Endothelial cell of umbilical vein (primary cell): ENCODE measurements at regions not wholly inside any gene's neighbourhood (a gene's known extent, or its start where the extent isn't known, plus 50 kb on each side); places are given as distances from the start of the nearest gene placed in this dataset.
"Not testable (repeated sequence)": the region's sequence is repeated elsewhere in the genome, so short reads cannot be mapped to it uniquely, and the experiment has no call there.

ENCODE experiments used
- BruUV-seq: library from RNA; stranded (reverse); fragments of 400-500 nt; replicated peaks from 2 replicates; lab custom pipeline; 2021; lab: Mats Ljungman, UMichigan
- CTCF ChIA-PET: fragments of 300-600, 350-600 bp; sonication (Branson Sonifier 250); formaldehyde crosslinking; loops from one replicate; lab custom pipeline; 2021; ENCODE audit warnings: antibody characterized with exemption, inconsistent platforms; lab: Charles Lee
- POLR2A ChIA-PET: fragments of 300-600, 350-600 bp; sonication (Branson Sonifier 250); formaldehyde crosslinking; loops from one replicate; lab custom pipeline; 2021; ENCODE audit warnings: antibody characterized with exemption, inconsistent platforms; lab: Charles Lee
- DNase-seq: peaks from one replicate; pipeline ENCODE4 v3.0.0-alpha.2; 2011; ENCODE audit warnings: low read depth, low spot score
- FAIRE-seq: peaks from 2 replicates; lab custom pipeline; 2011; peaks lifted over from hg19 to GRCh38; lab: Jason Lieb, UNC
- H2AFZ ChIP-seq: 2 replicates; pipeline ENCODE4 v1.6.0; 2012; ENCODE audit warnings: low read depth, low read length, control low read depth, inconsistent platforms
- H3K27ac ChIP-seq: 2 replicates; pipeline ENCODE4 v1.5.1; 2011; ENCODE audit warnings: low read depth, mild to moderate bottlenecking, control low read depth, low read length, moderate library complexity; ENCODE audit not compliant: insufficient read depth
- H3K27me3 ChIP-seq, 2 experiments: 2 replicates each; pipeline versions ENCODE4 v1.6.0 to v1.6.1; 2011; ENCODE audit warnings: low read length in 2 of 2, mixed read lengths in 1 of 2; ENCODE audit not compliant: control insufficient read depth in 2 of 2, insufficient read depth in 2 of 2
- H3K36me3 ChIP-seq, 2 experiments: 2 replicates in 1 of 2; 3 replicates in 1 of 2; pipeline ENCODE4 v1.5.1; 2011; ENCODE audit warnings: low read length in 2 of 2, mild to moderate bottlenecking in 1 of 2, moderate library complexity in 1 of 2; ENCODE audit not compliant: control insufficient read depth in 2 of 2, insufficient read depth in 2 of 2; ENCODE audit errors: extremely low read depth in 1 of 2
- H3K4me1 ChIP-seq: 3 replicates; pipeline ENCODE4 v1.5.1; 2011; ENCODE audit warnings: mild to moderate bottlenecking, low read length; ENCODE audit not compliant: control insufficient read depth, insufficient read depth; ENCODE audit errors: extremely low read depth
- H3K4me2 ChIP-seq: 2 replicates; pipeline ENCODE4 v1.6.1; 2011; ENCODE audit warnings: low read length, control low read depth, mixed read lengths; ENCODE audit not compliant: insufficient read depth
- H3K4me3 ChIP-seq, 3 experiments: fragments of 200-600 bp in 1 of 3; sonication (generic), shearing (Covaris generic) in 1 of 3; replicated peaks in 1 of 3; 2 replicates each; pipeline ENCODE4 v1.5.1; 2011 to 2016; ENCODE audit warnings: control low read depth in 3 of 3, low read length in 3 of 3, mild to moderate bottlenecking in 2 of 3, inconsistent platforms in 1 of 3, low read depth in 1 of 3, moderate library complexity in 1 of 3; ENCODE audit not compliant: insufficient read depth in 1 of 3
- H3K79me2 ChIP-seq: 2 replicates; pipeline ENCODE4 v1.6.0; 2012; ENCODE audit warnings: low read length, inconsistent platforms; ENCODE audit not compliant: control insufficient read depth, insufficient read depth
- H3K9ac ChIP-seq: replicated peaks from 2 replicates; pipeline ENCODE3; 2011; ENCODE audit warnings: low read length, control low read depth; ENCODE audit not compliant: insufficient read depth; ENCODE audit errors: extremely low read depth
- H3K9me1 ChIP-seq: replicated peaks from 3 replicates; pipeline ENCODE4 v1.6.0; 2011; ENCODE audit warnings: mild to moderate bottlenecking, low read length; ENCODE audit not compliant: control insufficient read depth, insufficient read depth; ENCODE audit errors: extremely low read depth
- H3K9me3 ChIP-seq: replicated peaks from 2 replicates; pipeline ENCODE4 v1.5.1; 2012; ENCODE audit warnings: low read length, inconsistent platforms; ENCODE audit not compliant: control insufficient read depth, insufficient read depth
- H4K20me1 ChIP-seq: replicated peaks from 2 replicates; pipeline ENCODE3; 2011; ENCODE audit warnings: mild to moderate bottlenecking, low read length; ENCODE audit not compliant: control insufficient read depth, insufficient read depth; ENCODE audit errors: extremely low read depth
- dilution Hi-C: fragments of 300-500 bp; cut with MboI; formaldehyde crosslinking; loops from one replicate; pipeline ENCODE4 v1.15.0; 2019; ENCODE audit warnings: low sequenced_read_pairs; ENCODE audit not compliant: extremely low pct_ligation_motif_present
- intact Hi-C: fragments of 100-400 bp; cut with micrococcal nuclease; formaldehyde crosslinking; loops from one replicate; pipeline ENCODE4 v1.10.0; 2022

DNA sequence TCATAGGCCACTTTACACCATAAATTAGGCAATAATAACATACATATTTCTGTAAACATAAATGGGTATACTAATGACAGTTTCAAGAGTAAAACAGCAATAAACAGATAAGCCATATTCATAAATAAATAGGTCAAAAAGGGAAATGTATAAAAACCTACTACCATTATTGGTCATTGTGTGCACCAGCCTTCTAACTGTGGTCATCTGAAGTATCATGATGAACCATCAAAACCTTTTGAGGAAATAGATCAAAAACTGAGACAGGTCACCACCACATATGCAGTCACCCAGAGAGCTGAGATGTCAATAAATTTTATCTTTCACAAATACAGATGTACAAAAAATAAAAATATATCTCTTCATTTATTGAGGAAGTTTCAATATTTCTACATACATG, 438.8 kb upstream of the FAM174A start:
- intact Hi-C loops, H3K4me2 ChIP-seq, dilution Hi-C loops: not testable (repeated sequence)

DNA sequence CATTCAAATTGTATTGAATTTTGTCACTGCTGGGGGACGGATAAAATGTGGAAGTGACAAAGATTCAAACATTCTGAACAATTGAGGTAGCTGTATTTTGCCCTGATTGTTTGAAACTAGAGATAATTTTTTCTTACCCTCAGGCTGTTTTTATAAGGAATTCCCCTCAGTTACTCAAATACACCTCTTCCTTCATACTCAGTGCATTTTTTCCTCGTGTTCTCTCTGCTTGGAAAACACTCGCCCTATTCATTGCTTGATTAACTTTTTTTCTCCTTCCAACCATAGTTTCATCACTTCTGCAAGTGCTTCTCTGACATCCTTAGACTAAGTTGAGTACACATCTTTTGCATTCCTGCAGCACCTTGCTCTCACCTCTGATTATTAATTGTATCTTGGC, 454.5 kb upstream of the FAM174A start:
- POLR2A ChIA-PET, H3K4me1 ChIP-seq, H3K27ac ChIP-seq, intact Hi-C loops, FAIRE-seq, CTCF ChIA-PET, H3K79me2 ChIP-seq, H3K4me3 ChIP-seq, H3K9ac ChIP-seq, DNase-seq, H3K4me2 ChIP-seq, H4K20me1 ChIP-seq, dilution Hi-C loops, H3K9me3 ChIP-seq, BruUV-seq, H3K27me3 ChIP-seq, H3K9me1 ChIP-seq, H2AFZ ChIP-seq, H3K36me3 ChIP-seq: not testable (repeated sequence)

More for the DNA sequence above, 438.8 kb upstream of the FAM174A start:
- DNase-seq, H3K4me1 ChIP-seq, H3K4me3 ChIP-seq, H3K9me1 ChIP-seq, H4K20me1 ChIP-seq, POLR2A ChIA-PET, H2AFZ ChIP-seq, H3K36me3 ChIP-seq, H3K79me2 ChIP-seq, H3K27ac ChIP-seq, H3K9me3 ChIP-seq, H3K9ac ChIP-seq, H3K27me3 ChIP-seq, CTCF ChIA-PET, BruUV-seq, FAIRE-seq: not testable (repeated sequence)

DNA sequence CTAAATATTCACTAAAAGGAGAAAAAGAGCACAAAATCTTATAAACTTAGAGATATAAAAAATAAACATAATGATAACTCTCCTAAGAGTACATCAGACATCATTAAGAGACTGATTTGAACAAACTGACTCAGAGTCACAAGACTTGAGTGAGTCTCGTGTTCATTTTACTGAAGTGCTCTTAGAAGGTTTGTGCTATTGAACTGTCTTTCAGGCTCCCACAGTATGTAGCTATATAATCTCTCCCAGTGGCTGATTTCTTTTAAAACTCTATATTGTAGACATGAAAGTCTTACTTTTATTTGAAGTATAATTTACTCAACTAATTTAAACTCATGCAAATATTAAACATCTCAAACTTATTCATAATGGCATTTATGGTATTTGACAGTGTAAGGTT, 456.0 kb upstream of the FAM174A start:
- H3K4me2 ChIP-seq, H4K20me1 ChIP-seq, H3K27me3 ChIP-seq, intact Hi-C loops, BruUV-seq, H3K79me2 ChIP-seq, H3K4me3 ChIP-seq, H3K9ac ChIP-seq, POLR2A ChIA-PET, H3K9me3 ChIP-seq, H2AFZ ChIP-seq, H3K4me1 ChIP-seq, H3K27ac ChIP-seq, H3K36me3 ChIP-seq, DNase-seq, H3K9me1 ChIP-seq, dilution Hi-C loops, CTCF ChIA-PET, FAIRE-seq: not testable (repeated sequence)

DNA sequence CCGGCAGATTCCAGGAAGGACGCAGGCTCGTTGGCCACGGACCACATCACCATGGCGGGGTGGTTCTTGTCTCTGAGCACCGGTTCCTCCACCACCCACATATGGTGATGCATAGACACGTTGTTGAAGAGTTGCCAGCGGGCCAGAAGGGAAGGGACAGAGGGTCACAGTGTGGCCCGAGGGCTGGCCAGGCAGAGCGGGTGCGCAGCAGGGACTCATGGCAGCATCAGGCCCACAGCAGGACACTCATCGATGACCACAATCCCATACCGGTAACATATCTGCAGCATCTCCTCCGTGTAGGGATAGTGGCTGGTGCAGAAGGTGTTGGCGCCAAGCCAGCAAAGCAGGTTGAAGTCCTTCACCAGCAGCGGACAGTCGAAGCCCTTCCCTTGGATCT, 469.2 kb upstream of the FAM174A start:
- H3K9me3 ChIP-seq, dilution Hi-C loops, H3K9ac ChIP-seq, DNase-seq, CTCF ChIA-PET, H3K79me2 ChIP-seq, H3K27ac ChIP-seq, H4K20me1 ChIP-seq, BruUV-seq, H2AFZ ChIP-seq, intact Hi-C loops, H3K27me3 ChIP-seq, H3K4me3 ChIP-seq, FAIRE-seq, H3K4me2 ChIP-seq, POLR2A ChIA-PET, H3K4me1 ChIP-seq, H3K9me1 ChIP-seq, H3K36me3 ChIP-seq: not testable (repeated sequence)
